Ovary (tissue), 7 donors: ENCODE measurements at regions not wholly inside any gene's neighbourhood (a gene's known extent, or its start where the extent isn't known, plus 50 kb on each side); places are given as distances from the start of the nearest gene placed in this dataset.

Experiments
- DNase-seq, 5 donors: peaks; one replicate each; pipeline ENCODE4 v3.0.0-alpha.2; 2019 to 2020
- H3K27ac ChIP-seq, 2 donors: fragments of 200-600 bp; one replicate each; pipeline versions ENCODE4 v1.5.1 to v1.8.0; 2019 to 2022
- H3K27me3 ChIP-seq: fragments of 200-600 bp; one replicate; pipeline ENCODE4 v1.8.0; 2022
- H3K36me3 ChIP-seq: fragments of 200-600 bp; sonication (generic); one replicate; pipeline ENCODE4 v1.5.1; 2019
- H3K4me1 ChIP-seq: one replicate; pipeline ENCODE4 v1.8.1; 2013; ENCODE audit warnings: mild to moderate bottlenecking, moderate library complexity; ENCODE audit not compliant: insufficient read depth
- H3K4me3 ChIP-seq: fragments of 200-600 bp; sonication (generic); one replicate; pipeline ENCODE4 v1.5.1; 2017
- H3K9me3 ChIP-seq, 2 donors: fragments of 200-600 bp in 1 of 2; sonication (generic) in 1 of 2; one replicate each; pipeline versions ENCODE4 v1.5.1 to v1.8.1; 2013 to 2019; ENCODE audit warnings: mild to moderate bottlenecking in 1 of 2, moderate library complexity in 1 of 2
- EP300 ChIP-seq: sonication (generic); formaldehyde crosslinking; IDR thresholded peaks from one replicate; pipeline ENCODE4 v1.6.1; 2017; ENCODE audit warnings: antibody characterized with exemption
- POLR2A ChIP-seq: fragments of 450-650 bp; IDR thresholded peaks from one replicate; pipeline ENCODE4 v1.6.1; 2017; ENCODE audit warnings: antibody characterized with exemption, mild to moderate bottlenecking, moderate library complexity
- WGBS, 3 donors: extraction: QIAGEN DNeasy Blood & Tissue Kit in 1 of 3; methylation state at CpG; one replicate each; pipeline versions ENCODE4 v1.1.5 to v1.1.7; 2013 to 2017; 5-methylcytosine and 5-hydroxymethylcytosine counted together
- intact Hi-C, 4 donors: fragments of 100-400 bp; cut with DNase I; formaldehyde crosslinking; loops; one replicate each; pipeline versions ENCODE4 v1.11.0 to v1.15.1; 2022 to 2023
- TF ChIP-seq, protein P1 (sequence below), 3 donors: fragments of 450-650 bp in 2 of 3; fragments of 200-600 bp in 1 of 3; IDR thresholded peaks; one replicate each; pipeline versions ENCODE4 v1.5.1 to v1.8.0; 2016 to 2022; ENCODE audit warnings: antibody characterized with exemption in 3 of 3, mild to moderate bottlenecking in 1 of 3
- donor health status: DM: no; HTN: no; CAD: no; lungs with moderate emphysema.
- donor health status: DM: no; HTN: no; CAD: no.
- donor health status: Bipolar disorder and iron deficiency.
- donor health status: DM: no; HTN: no; CAD: no.
- donor health status: DM: yes; HTN: yes; CAD: no.

GRCh38 chr3:22306454-22306853 lies 555.4 kb upstream of the ZNF385D start:
- Histone ChIP-seq H3K4me1 (no peaks in the 10 kb centered on the region), H3K4me3 (no peak overlapping the region), H3K36me3 (no peaks in the 10 kb centered on the region), H3K9me3 (no peaks in the 10 kb centered on the region), H3K27me3 (no peaks in the 10 kb centered on the region), H3K27ac (no peak overlapping the region)
- TF ChIP-seq, protein P1, sequence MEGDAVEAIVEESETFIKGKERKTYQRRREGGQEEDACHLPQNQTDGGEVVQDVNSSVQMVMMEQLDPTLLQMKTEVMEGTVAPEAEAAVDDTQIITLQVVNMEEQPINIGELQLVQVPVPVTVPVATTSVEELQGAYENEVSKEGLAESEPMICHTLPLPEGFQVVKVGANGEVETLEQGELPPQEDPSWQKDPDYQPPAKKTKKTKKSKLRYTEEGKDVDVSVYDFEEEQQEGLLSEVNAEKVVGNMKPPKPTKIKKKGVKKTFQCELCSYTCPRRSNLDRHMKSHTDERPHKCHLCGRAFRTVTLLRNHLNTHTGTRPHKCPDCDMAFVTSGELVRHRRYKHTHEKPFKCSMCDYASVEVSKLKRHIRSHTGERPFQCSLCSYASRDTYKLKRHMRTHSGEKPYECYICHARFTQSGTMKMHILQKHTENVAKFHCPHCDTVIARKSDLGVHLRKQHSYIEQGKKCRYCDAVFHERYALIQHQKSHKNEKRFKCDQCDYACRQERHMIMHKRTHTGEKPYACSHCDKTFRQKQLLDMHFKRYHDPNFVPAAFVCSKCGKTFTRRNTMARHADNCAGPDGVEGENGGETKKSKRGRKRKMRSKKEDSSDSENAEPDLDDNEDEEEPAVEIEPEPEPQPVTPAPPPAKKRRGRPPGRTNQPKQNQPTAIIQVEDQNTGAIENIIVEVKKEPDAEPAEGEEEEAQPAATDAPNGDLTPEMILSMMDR (IDR thresholded peaks at IDR 0.05) = no peak
- TF ChIP-seq EP300 (no peak), POLR2A (no peak)
- 58 to 90% (median 80%) methylated on average over 3 of the region's 3 CpGs for WGBS, 3 donors
- no peak for DNase-seq
- intact Hi-C loops = no loop called here

GRCh38 chr3:22308871-22309270 lies 557.9 kb upstream of the ZNF385D start:
- Histone ChIP-seq H3K27ac (no peak overlapping the region), H3K27me3 (no peaks in the 10 kb centered on the region), H3K9me3 (no peaks in the 10 kb centered on the region), H3K36me3 (no peaks in the 10 kb centered on the region), H3K4me3 (no peak overlapping the region), H3K4me1 (no peaks in the 10 kb centered on the region)
- intact Hi-C loops = no loop called here
- TF ChIP-seq POLR2A (no peak), EP300 (no peak)
- TF ChIP-seq, protein P1 (IDR thresholded peaks at IDR 0.05) = no peak
- DNase-seq = no peak
- 2 to 4% (median 4%) methylated on average over 1 of the region's 1 CpG for WGBS, 3 donors

GRCh38 chr3:22315925-22316324 lies 564.9 kb upstream of the ZNF385D start:
- no peaks in the 10 kb centered on the region for H3K36me3 ChIP-seq
- H3K4me3 ChIP-seq = no peak overlapping the region
- no peaks in the 10 kb centered on the region for H3K27me3 ChIP-seq
- no peak for DNase-seq
- intact Hi-C loops = no loop called here
- H3K27ac ChIP-seq = no peak overlapping the region
- WGBS, 3 donors = 60 to 70% (median 61%) methylated on average over 1 of the region's 1 CpG
- H3K9me3 ChIP-seq = no peaks in the 10 kb centered on the region
- TF ChIP-seq, protein P1 (IDR thresholded peaks at IDR 0.05) = no peak
- TF ChIP-seq EP300 = no peak
- H3K4me1 ChIP-seq = no peaks in the 10 kb centered on the region

GRCh38 chr3:22318325-22318724 lies 567.3 kb upstream of the ZNF385D start:
- Histone ChIP-seq H3K27me3 (no peaks in the 10 kb centered on the region), H3K9me3 (no peaks in the 10 kb centered on the region), H3K36me3 (no peaks in the 10 kb centered on the region), H3K4me1 (no peaks in the 10 kb centered on the region), H3K4me3 (no peak overlapping the region), H3K27ac (no peak overlapping the region)
- TF ChIP-seq EP300 (no peak), POLR2A (no peak)
- TF ChIP-seq, protein P1 (IDR thresholded peaks at IDR 0.05) = no peak
- intact Hi-C loops = no loop called here
- DNase-seq = no peak
- WGBS, 3 donors = 34 to 51% (median 36%) methylated on average over 5 of the region's 5 CpGs

- H3K36me3 ChIP-seq = no peaks in the 10 kb centered on the region
- 68 to 74% (median 71%) methylated on average over 1 of the region's 1 CpG for WGBS, 3 donors
- H3K27me3 ChIP-seq = no peaks in the 10 kb centered on the region
- no peaks in the 10 kb centered on the region for H3K9me3 ChIP-seq
- no peak for DNase-seq
- H3K4me1 ChIP-seq = no peaks in the 10 kb centered on the region
- intact Hi-C loops = no loop called here
- TF ChIP-seq, protein P1 (IDR thresholded peaks at IDR 0.05) = no peak
- TF ChIP-seq EP300 (no peak), POLR2A (no peak)
- no peak overlapping the region for H3K27ac ChIP-seq
- H3K4me3 ChIP-seq = no peak overlapping the region
These were observed 568.4 kb upstream of the ZNF385D start for GRCh38 chr3:22319446-22319845.
